ENCODE measurements at regions not wholly inside any gene's neighbourhood (a gene's known extent, or its start where the extent isn't known, plus 50 kb on each side); places are given as distances from the start of the nearest gene placed in this dataset.

DNA sequence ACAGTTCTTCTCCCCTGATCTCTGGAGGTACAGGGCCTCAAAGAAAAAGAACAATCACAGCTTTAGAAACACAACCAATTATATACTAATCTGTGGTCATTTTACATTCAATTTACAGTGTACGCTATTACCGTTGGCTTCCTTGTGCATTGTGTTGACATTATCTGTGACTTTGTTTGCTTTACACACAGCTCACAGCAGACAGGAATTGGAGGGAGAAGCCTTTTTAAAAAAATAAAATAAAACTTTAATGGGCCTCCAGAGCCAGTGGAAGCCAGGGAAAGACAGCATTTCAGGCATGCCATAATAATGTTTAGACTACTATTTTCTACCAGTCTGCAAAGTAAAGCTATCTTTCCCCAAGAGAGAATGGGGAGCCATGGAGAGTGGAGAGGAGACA, 179.0 kb upstream of the ADO start:
- no peak for DNase-seq (ENCODE audit: low read depth)

DNA sequence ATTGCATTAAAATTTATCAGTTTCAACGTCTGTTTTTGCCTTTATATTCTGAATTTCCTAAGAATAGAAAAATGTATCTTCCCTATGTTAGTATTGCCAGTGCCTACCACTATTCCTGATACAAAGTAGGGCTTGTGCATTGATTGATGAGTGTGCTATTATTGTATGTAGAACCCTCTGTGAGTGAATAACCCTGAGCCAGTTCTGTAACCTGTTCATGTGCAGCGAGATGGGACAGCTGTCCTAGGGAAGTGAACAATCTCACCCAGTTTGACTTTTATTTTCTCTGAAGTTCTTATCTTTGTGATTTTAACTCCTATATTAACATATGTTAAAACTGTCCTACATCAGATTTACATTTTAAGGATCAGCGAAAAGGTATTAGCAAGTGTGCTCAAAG, 178.4 kb upstream of the ADO start:
- DNase-seq (ENCODE audit: low read depth): no peak

DNA sequence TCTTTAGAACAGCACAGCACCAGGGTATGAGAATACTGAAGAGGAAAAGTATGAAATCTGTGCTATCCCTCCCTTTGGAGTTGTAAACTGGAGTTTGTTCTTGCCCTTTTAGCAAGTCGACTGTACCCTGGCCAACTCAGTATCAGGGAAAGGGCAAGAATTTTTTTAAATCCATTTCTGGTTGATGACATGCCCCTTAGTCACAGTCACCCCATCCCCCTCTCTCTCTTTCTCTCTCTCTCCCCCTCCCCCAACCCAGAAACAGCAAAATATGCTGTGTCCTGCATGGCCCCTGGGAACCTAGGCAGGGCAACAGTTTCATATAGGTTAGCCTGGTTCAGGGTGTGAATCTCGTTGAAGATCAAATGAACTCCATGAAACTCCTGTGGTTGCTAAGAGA, 177.7 kb upstream of the ADO start:
- DNase-seq (ENCODE audit: low read depth): peak; percentile 87

DNA sequence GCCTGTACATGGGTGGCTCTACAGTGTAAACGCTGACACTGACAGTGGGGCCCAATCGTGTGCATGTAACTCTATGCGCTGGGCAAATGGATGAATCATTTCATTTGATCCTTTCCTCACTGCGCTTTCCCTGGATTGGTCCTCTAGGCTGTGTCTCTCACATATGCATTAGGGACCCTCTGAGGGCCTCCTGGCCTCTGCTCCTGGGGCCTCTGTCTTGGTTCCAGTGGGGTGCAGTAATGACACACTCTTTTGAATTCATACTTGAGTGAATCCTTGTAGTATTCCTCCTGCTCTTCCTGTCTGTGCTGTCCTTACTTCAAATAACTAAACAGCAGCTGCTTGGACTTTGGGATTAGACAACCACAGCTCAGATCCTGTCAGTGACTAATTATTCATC, 176.5 kb upstream of the ADO start:
- peak; percentile 94 for DNase-seq (ENCODE audit: low read depth)

GRCh38 chr10:62631241-62631640, 173.3 kb upstream of the ADO start:
- DNase-seq (ENCODE audit: low read depth): no peak

GRCh38 chr10:62632071-62632809, 172.3 kb upstream of the ADO start:
- no peak for DNase-seq (ENCODE audit: low read depth)

- no peak for DNase-seq (ENCODE audit: low read depth)
Observed at GRCh38 chr10:62633976-62634375, 170.5 kb upstream of the ADO start.

- no peak for DNase-seq (ENCODE audit: low read depth)
Observed at GRCh38 chr10:62634576-62634975, 169.9 kb upstream of the ADO start.

GRCh38 chr10:62635127-62635526, 169.4 kb upstream of the ADO start:
- no peak for DNase-seq (ENCODE audit: low read depth)

GRCh38 chr10:62636825-62637248, 167.7 kb upstream of the ADO start:
- DNase-seq (ENCODE audit: low read depth): peak; percentile 21

GRCh38 chr10:62637249-62638061, 167.1 kb upstream of the ADO start:
- DNase-seq (ENCODE audit: low read depth): peak; percentile 25

- no peak for DNase-seq (ENCODE audit: low read depth)
Observed at GRCh38 chr10:62638062-62638477, 166.4 kb upstream of the ADO start.

DNA sequence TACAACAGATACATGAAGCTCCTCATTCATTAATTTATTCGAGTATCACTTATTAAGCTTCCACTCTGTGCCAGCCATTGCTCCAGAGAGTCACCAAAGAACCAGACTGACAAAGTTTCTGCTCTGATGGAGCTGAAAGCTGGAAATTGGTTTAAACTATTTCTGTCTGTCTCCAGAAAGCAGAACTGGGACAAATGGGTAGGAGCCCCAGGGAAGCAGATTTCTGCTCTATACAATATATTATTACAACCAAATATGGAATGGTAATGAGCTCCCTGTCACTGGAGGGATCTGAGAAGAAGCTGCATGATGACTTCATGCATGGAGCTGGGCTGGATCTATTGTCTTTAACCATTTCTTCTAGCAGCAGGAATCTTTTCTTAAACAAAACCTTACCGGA, 165.4 kb upstream of the ADO start:
- no peak for DNase-seq (ENCODE audit: low read depth)

- no peak for DNase-seq (ENCODE audit: low read depth)
Observed at GRCh38 chr10:62640411-62640810, 164.1 kb upstream of the ADO start.

DNA sequence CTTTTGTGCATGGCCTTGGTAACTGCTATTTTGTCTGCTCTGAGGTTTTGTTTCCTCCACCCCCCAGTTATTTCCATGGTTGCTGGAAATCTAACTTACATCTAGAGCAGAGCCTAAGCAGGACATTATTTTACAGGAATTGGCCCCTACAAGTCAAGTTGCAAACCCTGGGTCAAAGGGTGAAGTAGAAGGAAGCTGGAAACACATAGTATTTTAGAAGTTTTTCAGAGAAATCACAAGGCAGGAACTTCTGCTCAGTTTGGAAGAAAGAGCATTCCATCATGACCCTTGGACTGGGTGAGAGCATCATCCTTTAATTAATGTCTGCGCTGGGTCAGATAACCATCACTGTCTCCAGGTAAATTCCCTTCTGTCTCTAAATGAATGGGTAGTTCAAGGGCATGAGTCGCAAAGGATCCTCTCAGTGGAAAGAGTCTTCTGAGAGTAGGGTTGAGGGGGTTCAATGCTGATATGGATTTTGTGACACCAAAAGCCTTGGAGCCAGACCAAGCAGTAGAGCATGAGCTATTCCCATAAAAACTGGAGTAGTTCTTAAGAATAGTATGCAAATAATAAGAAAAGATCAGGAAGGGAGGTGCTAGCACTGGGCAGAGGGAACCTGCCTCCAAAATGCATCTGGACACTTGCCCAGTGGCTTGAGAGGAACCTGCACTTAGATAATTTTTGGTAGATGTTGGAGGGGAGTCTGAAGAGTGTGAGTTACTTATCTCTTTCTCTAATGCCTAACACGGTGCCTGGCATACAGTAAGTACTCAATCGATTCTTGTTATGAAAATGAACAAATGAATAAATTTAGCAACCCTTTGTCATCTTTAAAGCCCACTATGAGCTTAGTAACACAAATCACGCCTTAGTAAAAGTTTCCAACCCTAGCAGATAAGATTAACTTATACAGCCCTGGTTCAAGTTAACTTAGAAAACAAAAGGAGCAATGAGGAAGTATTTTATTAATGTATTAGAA, 160.6 kb upstream of the ADO start:
- DNase-seq (ENCODE audit: low read depth): no peak

GRCh38 chr10:62647375-62648092, 157.0 kb upstream of the ADO start:
- DNase-seq (ENCODE audit: low read depth): no peak

DNA sequence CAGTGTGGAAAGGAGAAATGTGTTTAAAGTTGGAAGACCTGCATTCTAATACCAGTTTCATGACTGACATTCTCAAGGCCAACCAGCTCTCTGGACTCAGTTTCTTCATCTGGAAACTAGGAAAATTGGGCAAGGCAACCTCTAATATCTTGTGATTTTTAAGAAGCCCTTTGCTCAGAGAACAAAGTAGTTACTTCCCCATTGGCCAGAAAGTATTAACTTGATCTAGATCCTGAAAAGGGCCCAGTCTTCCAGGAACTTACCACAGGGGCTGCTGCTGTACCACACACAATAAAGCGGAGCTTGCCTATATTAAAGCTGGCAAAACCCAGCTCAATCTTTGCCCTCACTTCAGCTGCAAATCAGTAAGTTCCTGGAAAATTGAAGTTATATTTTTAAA, 155.6 kb upstream of the ADO start:
- DNase-seq (ENCODE audit: low read depth): no peak

DNA sequence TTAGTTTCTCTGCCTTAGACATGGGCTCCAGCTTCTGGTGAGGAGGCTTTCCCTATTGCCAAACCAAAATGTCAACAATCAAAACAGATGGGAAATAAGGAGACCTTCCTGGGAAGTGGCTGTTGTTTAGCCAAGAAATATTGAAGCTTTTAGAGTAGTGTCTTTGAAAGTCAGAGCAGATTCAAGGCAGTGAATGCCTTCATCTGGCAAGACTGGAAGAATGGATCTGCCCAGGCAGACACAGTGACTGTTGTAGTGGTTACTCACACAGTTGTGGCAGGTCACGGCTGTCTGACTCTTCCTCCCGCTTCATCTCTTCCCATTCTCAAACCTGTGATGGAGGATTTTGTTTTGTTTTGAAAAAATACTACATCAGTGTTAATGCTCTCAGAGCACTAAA, 154.1 kb upstream of the ADO start:
- DNase-seq (ENCODE audit: low read depth): no peak

GRCh38 chr10:62651341-62651740, 153.2 kb upstream of the ADO start:
- DNase-seq (ENCODE audit: low read depth): peak; percentile 43

- peak; percentile 73 for DNase-seq (ENCODE audit: low read depth)
Observed at GRCh38 chr10:62652114-62652513, 152.4 kb upstream of the ADO start.

- no peak for DNase-seq (ENCODE audit: low read depth)
Observed at GRCh38 chr10:62652564-62652963, 152.0 kb upstream of the ADO start.

All from LHCN-M2 (cell line).